ENCODE measurements at regions not wholly inside any gene's neighbourhood (a gene's known extent, or its start where the extent isn't known, plus 50 kb on each side); places are given as distances from the start of the nearest gene placed in this dataset.

GRCh38 chr2:139872503-139872902 is 1092.3 kb upstream of the NXPH2 start:
- Mint-ChIP-seq H3K4me1 (ENCODE audit: insufficient read depth, unreplicated experiment) (no peaks in the 10 kb centered on the region), H3K27me3 (ENCODE audit: insufficient read depth, unreplicated experiment) (peaks cover 10% of the 10 kb centered on the region), H3K36me3 (ENCODE audit: insufficient read depth, unreplicated experiment) (no peaks in the 10 kb centered on the region), H3K27ac (ENCODE audit: low read depth, unreplicated experiment) (no peak overlapping the region), H3K4me3 (ENCODE audit: unreplicated experiment) (no peak overlapping the region), H3K9me3 (ENCODE audit: unreplicated experiment) (no peaks in the 10 kb centered on the region)
- BruUV-seq (replicated peaks) = no TSS peak
- intact Hi-C loops (cut with micrococcal nuclease) = no loop called here
- no peak for TF ChIP-seq CTCF (IDR thresholded peaks at IDR 0.05; ENCODE audit: unreplicated experiment)
- ChIA-PET CTCF (interaction anchor here (1.0 kb wide), 1 partner anchor 28 kb away, joined by 4 read pairs; no protein-coding TSS in a partner anchor), POLR2A (no interaction called here)
- DNase-seq (ENCODE audit: unreplicated experiment) = no peak

- intact Hi-C loops (cut with micrococcal nuclease) = no loop called here
- no TSS peak for BruUV-seq (replicated peaks)
- H3K4me1 Mint-ChIP-seq (ENCODE audit: insufficient read depth, unreplicated experiment) = no peaks in the 10 kb centered on the region
- H3K9me3 Mint-ChIP-seq (ENCODE audit: unreplicated experiment) = no peaks in the 10 kb centered on the region
- H3K27ac Mint-ChIP-seq (ENCODE audit: low read depth, unreplicated experiment) = no peak overlapping the region
- CTCF ChIA-PET = interaction anchor here (1.0 kb wide), 1 partner anchor 29 kb away, joined by 4 read pairs; no protein-coding TSS in a partner anchor
- H3K36me3 Mint-ChIP-seq (ENCODE audit: insufficient read depth, unreplicated experiment) = no peaks in the 10 kb centered on the region
- H3K27me3 Mint-ChIP-seq (ENCODE audit: insufficient read depth, unreplicated experiment) = peaks cover 10% of the 10 kb centered on the region
- no peak overlapping the region for H3K4me3 Mint-ChIP-seq (ENCODE audit: unreplicated experiment)
- DNase-seq (ENCODE audit: unreplicated experiment) = no peak
- TF ChIP-seq CTCF (IDR thresholded peaks at IDR 0.05; ENCODE audit: unreplicated experiment) = no peak
- POLR2A ChIA-PET = no interaction called here
Measured at GRCh38 chr2:139872032-139872431, 1091.8 kb upstream of the NXPH2 start.

GRCh38 chr2:139867601-139868226 is 1087.5 kb upstream of the NXPH2 start:
- no peak for DNase-seq (ENCODE audit: unreplicated experiment)
- no peaks in the 10 kb centered on the region for H3K36me3 Mint-ChIP-seq (ENCODE audit: insufficient read depth, unreplicated experiment)
- ChIA-PET CTCF (interaction anchor here (0.6 kb wide), 1 partner anchor 249 kb away, joined by 8 read pairs; no protein-coding TSS in a partner anchor), POLR2A (no interaction called here)
- H3K27ac Mint-ChIP-seq (ENCODE audit: low read depth, unreplicated experiment) = no peak overlapping the region
- H3K9me3 Mint-ChIP-seq (ENCODE audit: unreplicated experiment) = peaks cover 12% of the 10 kb centered on the region
- intact Hi-C loops (cut with micrococcal nuclease) = no loop called here
- no peak for TF ChIP-seq CTCF (IDR thresholded peaks at IDR 0.05; ENCODE audit: unreplicated experiment)
- H3K27me3 Mint-ChIP-seq (ENCODE audit: insufficient read depth, unreplicated experiment) = peaks cover under 1% of the 10 kb centered on the region
- H3K4me1 Mint-ChIP-seq (ENCODE audit: insufficient read depth, unreplicated experiment) = peaks cover 6% of the 10 kb centered on the region
- no peak overlapping the region for H3K4me3 Mint-ChIP-seq (ENCODE audit: unreplicated experiment)
- no TSS peak for BruUV-seq (replicated peaks)

- no peak for DNase-seq (ENCODE audit: unreplicated experiment)
- no peak overlapping the region for H3K4me3 Mint-ChIP-seq (ENCODE audit: unreplicated experiment)
- H3K27me3 Mint-ChIP-seq (ENCODE audit: insufficient read depth, unreplicated experiment) = no peaks in the 10 kb centered on the region
- no peak for TF ChIP-seq CTCF (IDR thresholded peaks at IDR 0.05; ENCODE audit: unreplicated experiment)
- H3K4me1 Mint-ChIP-seq (ENCODE audit: insufficient read depth, unreplicated experiment) = peaks cover 6% of the 10 kb centered on the region
- intact Hi-C loops (cut with micrococcal nuclease) = no loop called here
- ChIA-PET CTCF (interaction anchor here (0.6 kb wide), 1 partner anchor 1349 kb away, joined by 3 read pairs; no protein-coding TSS in a partner anchor), POLR2A (no interaction called here)
- H3K36me3 Mint-ChIP-seq (ENCODE audit: insufficient read depth, unreplicated experiment) = no peaks in the 10 kb centered on the region
- H3K27ac Mint-ChIP-seq (ENCODE audit: low read depth, unreplicated experiment) = no peak overlapping the region
- H3K9me3 Mint-ChIP-seq (ENCODE audit: unreplicated experiment) = peaks cover 32% of the 10 kb centered on the region
- BruUV-seq (replicated peaks) = no TSS peak
Measured at GRCh38 chr2:139864821-139865302, 1084.7 kb upstream of the NXPH2 start.

Data from MCF 10A (cell line).